Effector memory CD4-positive, alpha-beta T cell (primary cell): ENCODE measurements at regions not wholly inside any gene's neighbourhood (a gene's known extent, or its start where the extent isn't known, plus 50 kb on each side); places are given as distances from the start of the nearest gene placed in this dataset.

Experiments
- DNase-seq, 3 donors: peaks; one replicate each; pipeline ENCODE4 v3.0.0-alpha.2; 2020
- H3K27ac ChIP-seq: 2 replicates; pipeline ENCODE4 v1.7.0; 2013; ENCODE audit warnings: mild to moderate bottlenecking, low read length, moderate library complexity; ENCODE audit not compliant: insufficient read depth, poor library complexity, severe bottlenecking
- H3K27me3 ChIP-seq: replicated peaks from 2 replicates; pipeline ENCODE4 v1.7.0; 2013; ENCODE audit warnings: mild to moderate bottlenecking, low read length; ENCODE audit not compliant: insufficient read depth, control insufficient read depth, poor library complexity, severe bottlenecking
- H3K36me3 ChIP-seq: 2 replicates; pipeline ENCODE4 v1.7.0; 2013; ENCODE audit warnings: mild to moderate bottlenecking, low read length, moderate library complexity; ENCODE audit not compliant: control insufficient read depth, insufficient read depth
- H3K4me1 ChIP-seq: 2 replicates; pipeline ENCODE4 v1.7.0; 2013; ENCODE audit warnings: low read length, mild to moderate bottlenecking; ENCODE audit not compliant: control insufficient read depth, insufficient read depth, poor library complexity, severe bottlenecking
- H3K4me3 ChIP-seq: 2 replicates; pipeline ENCODE4 v1.7.0; 2013; ENCODE audit warnings: low read length, low read depth, mild to moderate bottlenecking; ENCODE audit not compliant: insufficient read depth, poor library complexity, severe bottlenecking
- H3K9me3 ChIP-seq: 2 replicates; pipeline ENCODE4 v1.7.0; 2013; ENCODE audit warnings: mild to moderate bottlenecking, low read length, moderate library complexity; ENCODE audit not compliant: control insufficient read depth

DNA sequence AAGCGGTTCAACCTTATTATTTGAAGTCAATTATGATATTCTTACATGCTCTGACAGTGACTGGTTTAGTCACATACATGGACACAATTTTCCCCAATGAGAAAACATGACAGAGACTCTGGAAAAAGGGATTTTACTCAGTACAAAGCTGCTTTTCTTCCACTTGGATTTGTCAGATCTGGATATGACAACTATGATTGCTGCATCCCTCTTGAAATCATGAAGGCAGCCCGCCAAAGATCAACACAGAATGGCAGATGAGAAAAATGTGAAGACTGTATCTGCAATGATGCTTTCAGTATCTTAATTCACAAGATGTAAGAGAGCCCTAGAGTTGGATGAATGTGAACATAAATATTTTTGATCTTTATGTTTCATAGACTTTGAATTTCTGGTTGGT lies 439.6 kb downstream of the CDH8 start:
- H3K27ac ChIP-seq, result no peak overlapping the region
- peaks cover 11% of the 10 kb centered on the region for H3K9me3 ChIP-seq
- H3K36me3 ChIP-seq, result no peaks in the 10 kb centered on the region
- H3K4me1 ChIP-seq, result no peaks in the 10 kb centered on the region
- DNase-seq, result no peak
- H3K4me3 ChIP-seq, result no peak overlapping the region
- H3K27me3 ChIP-seq, result no peaks in the 10 kb centered on the region

DNA sequence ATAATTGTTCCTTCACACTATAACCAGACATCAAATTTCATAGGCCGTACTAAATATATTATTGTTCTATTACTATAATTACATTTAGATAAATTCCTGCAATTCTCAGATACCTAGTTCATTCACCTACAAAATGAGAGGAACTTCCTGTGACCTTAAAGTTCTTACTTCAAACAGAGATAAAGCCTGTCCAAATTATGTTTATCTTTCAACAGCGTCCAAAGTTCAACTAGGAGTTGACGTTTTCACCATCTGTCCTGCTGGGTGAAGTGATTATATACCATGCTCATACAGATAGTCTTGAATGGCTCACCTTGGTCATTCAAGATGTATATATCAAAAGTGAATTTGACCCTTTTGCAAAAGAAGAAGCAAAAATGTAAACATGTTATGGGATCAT lies 440.6 kb downstream of the CDH8 start:
- Histone ChIP-seq H3K27ac (no peak overlapping the region), H3K4me1 (no peaks in the 10 kb centered on the region), H3K27me3 (no peaks in the 10 kb centered on the region), H3K9me3 (peaks cover 11% of the 10 kb centered on the region), H3K36me3 (no peaks in the 10 kb centered on the region), H3K4me3 (no peak overlapping the region)
- DNase-seq, result no peak

DNA sequence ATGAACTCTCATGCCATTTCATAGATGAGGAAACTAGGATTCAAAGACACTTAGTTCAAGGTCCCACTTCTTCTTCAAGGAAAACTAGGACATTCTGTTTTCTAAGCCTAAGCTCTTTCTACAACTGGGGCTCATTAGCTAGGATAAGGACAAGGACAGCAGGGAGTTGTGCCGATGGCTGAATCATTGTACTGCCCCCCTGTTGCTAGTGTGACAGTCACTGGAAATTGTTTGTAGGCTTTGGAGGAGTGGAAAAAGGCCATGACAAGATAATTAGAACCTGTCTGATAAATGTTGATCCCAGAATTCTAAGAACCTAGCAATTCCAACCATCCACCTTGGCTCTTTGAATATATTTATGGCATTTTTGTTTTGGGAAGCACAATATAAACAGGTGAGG lies 445.7 kb downstream of the CDH8 start:
- Histone ChIP-seq H3K9me3 (peaks cover 6% of the 10 kb centered on the region), H3K4me1 (no peaks in the 10 kb centered on the region), H3K27ac (no peak overlapping the region), H3K36me3 (no peaks in the 10 kb centered on the region), H3K27me3 (no peaks in the 10 kb centered on the region), H3K4me3 (no peak overlapping the region)
- DNase-seq, result no peak

DNA sequence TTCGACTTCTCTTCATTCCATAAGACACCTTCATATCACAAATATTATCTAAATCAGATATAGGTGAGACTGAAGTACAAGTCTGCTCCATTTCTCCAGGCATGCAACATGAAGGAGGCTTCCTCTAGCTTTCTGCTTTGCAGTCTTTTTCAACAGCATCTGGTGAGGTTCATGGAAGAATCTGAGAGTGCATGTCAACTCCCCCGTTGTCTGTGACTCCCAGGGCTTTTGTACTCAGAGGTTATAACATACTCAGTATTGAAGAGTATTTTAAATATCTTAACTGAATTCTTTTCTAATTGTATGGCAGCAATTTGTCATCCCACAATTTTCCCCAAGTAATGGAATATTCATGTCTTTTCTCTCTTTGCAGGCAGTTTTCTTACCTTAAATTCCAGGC lies 448.7 kb downstream of the CDH8 start:
- no peak for DNase-seq
- H3K27me3 ChIP-seq, result no peaks in the 10 kb centered on the region
- no peaks in the 10 kb centered on the region for H3K9me3 ChIP-seq
- H3K4me3 ChIP-seq, result no peak overlapping the region
- no peaks in the 10 kb centered on the region for H3K4me1 ChIP-seq
- no peaks in the 10 kb centered on the region for H3K36me3 ChIP-seq
- no peak overlapping the region for H3K27ac ChIP-seq

DNA sequence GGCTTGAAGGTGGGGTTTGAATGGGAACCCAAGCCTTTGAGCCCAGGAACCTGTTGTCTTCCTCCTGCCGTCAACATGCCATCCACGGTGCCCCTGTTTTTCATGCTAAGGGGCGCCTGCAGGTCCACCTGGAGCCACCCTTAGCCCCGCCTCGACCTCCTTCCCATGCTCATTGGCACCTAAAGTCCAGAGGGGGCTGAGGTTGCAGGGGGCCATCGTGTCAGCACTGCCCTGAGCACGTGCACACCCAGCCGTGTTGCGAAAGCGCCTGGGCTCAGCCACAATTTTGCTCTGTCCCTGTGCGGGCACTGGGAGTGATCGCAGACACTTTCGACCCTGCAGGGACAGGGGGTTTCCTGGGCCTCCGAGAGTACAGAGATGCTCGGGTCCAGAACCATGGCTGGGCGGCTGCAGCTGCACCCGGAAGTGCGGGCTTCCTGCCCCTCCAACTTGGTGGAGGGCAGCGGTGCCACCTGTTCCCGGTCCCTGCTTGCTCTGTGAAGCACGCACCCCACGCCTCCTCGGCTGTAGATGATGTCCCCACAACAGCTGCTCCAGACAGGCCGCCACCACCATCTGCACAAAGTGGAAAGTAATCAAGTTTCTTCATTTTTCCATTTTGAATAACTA lies 454.7 kb downstream of the CDH8 start:
- DNase-seq, result no peak
- H3K4me1 ChIP-seq, result no peaks in the 10 kb centered on the region
- no peaks in the 10 kb centered on the region for H3K9me3 ChIP-seq
- H3K4me3 ChIP-seq, result no peak overlapping the region
- no peak overlapping the region for H3K27ac ChIP-seq
- no peaks in the 10 kb centered on the region for H3K36me3 ChIP-seq
- no peaks in the 10 kb centered on the region for H3K27me3 ChIP-seq

DNA sequence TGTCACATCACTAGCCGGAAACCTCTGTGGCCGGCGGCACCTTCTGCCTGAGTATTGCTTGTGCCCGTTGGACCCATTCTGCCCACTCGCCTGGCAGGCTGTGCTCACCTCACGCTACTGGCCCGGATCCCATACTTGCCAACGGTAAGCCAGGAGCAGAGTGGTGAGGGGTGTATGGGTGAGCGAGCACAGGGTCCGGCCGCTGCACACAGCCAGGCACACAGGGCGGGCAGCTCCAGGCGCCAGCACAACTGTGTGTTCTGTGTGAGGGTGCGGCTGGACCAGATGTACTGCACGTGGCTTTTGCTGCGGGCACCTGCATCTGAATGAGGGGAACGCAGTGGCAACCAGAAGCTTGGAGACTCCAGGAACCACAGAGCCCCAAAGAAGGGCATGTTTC lies 455.7 kb downstream of the CDH8 start:
- no peak overlapping the region for H3K4me3 ChIP-seq
- H3K36me3 ChIP-seq, result no peaks in the 10 kb centered on the region
- no peaks in the 10 kb centered on the region for H3K9me3 ChIP-seq
- no peak overlapping the region for H3K27ac ChIP-seq
- DNase-seq, result no peak
- no peaks in the 10 kb centered on the region for H3K4me1 ChIP-seq
- no peaks in the 10 kb centered on the region for H3K27me3 ChIP-seq

DNA sequence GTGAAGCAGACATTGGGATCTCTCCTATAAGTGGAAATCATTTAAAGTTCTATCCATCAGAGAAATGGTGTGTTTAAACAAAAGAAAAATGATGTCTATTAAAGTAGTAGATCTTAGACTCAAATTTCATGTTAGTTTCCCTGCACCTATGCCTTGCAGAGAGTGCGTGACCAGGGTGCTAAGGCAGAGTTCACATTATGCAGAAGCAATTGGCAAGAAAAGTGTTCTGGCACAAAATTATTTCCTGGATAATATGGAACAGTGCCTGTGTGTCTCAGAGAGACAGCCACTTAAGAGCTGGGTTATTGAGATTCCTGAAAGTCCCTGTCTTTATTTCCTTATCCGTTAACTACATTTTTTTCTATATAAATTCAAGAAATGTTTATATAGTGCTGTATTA lies 457.0 kb downstream of the CDH8 start:
- no peak for DNase-seq
- H3K4me1 ChIP-seq, result no peaks in the 10 kb centered on the region
- no peaks in the 10 kb centered on the region for H3K9me3 ChIP-seq
- no peak overlapping the region for H3K27ac ChIP-seq
- no peaks in the 10 kb centered on the region for H3K36me3 ChIP-seq
- no peaks in the 10 kb centered on the region for H3K27me3 ChIP-seq
- H3K4me3 ChIP-seq, result no peak overlapping the region

DNA sequence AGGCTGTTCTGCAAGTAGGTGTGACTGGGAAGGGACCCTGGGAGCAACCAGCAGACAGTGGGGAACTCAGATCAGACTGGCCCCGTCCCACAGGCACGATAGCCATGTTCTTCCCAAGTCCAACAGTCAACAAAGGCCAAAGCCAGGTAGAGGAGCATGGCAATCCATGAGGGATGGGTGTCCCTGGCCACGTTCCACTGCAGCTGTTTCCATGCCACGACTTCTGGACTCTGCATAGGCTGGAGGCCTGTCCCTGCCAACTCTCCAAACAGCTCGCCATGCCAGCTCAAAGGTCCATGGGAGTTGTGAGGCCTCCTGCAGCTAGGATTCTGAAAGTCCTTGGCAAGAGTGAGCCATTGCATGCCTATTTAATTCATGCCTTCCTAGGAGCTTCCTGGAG lies 459.8 kb downstream of the CDH8 start:
- no peaks in the 10 kb centered on the region for H3K4me1 ChIP-seq
- no peak for DNase-seq

DNA sequence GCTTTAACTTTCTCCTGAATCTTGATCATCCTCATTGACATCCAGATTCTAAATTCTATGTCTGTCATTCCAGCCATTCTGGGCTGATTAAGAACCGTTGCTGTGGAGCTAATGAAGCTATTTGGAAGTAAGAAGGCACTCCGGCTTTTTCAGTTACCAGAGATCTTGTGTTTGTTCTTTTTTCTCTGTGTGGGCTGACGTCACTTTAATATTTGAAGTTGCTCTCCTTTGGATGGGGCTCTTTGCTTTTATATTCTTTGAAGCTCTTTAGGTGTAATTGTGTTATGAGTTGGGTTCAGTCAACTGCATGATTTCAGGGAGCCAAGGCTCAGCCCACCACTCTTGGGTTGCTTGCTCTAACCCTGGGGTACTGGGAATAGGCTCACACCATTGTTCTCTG lies 460.6 kb downstream of the CDH8 start:
- H3K4me1 ChIP-seq, result no peaks in the 10 kb centered on the region
- H3K4me3 ChIP-seq, result no peak overlapping the region
- no peaks in the 10 kb centered on the region for H3K36me3 ChIP-seq
- no peaks in the 10 kb centered on the region for H3K27me3 ChIP-seq
- no peaks in the 10 kb centered on the region for H3K9me3 ChIP-seq
- DNase-seq, result no peak
- H3K27ac ChIP-seq, result no peak overlapping the region

More for the DNA sequence above, 459.8 kb downstream of the CDH8 start:
- Histone ChIP-seq H3K36me3 (no peaks in the 10 kb centered on the region), H3K27ac (no peak overlapping the region), H3K4me3 (no peak overlapping the region), H3K9me3 (no peaks in the 10 kb centered on the region), H3K27me3 (no peaks in the 10 kb centered on the region)

DNA sequence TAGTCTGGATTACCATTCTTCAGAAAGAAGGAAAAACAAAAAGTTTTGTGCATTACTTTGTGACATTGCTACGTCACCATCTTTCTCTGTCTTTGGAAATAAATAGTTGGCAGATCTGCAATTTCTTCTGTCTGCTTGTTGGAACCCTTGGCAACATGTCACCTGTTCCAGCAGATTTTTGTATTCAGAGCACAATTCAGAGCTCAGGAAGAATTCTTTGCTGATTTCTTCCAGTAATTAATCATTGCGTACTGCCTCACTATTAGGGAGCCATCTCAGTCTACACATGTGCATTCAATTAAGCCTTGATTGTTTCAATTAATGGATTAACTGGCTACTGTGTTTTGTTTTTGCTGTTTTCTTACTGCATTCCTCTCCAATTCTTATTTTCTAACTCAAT lies 467.2 kb downstream of the CDH8 start:
- H3K27ac ChIP-seq, result no peak overlapping the region
- no peaks in the 10 kb centered on the region for H3K9me3 ChIP-seq

More for the DNA sequence above, 467.2 kb downstream of the CDH8 start:
- no peak for DNase-seq
- Histone ChIP-seq H3K4me1 (no peaks in the 10 kb centered on the region), H3K4me3 (no peak overlapping the region), H3K27me3 (no peaks in the 10 kb centered on the region), H3K36me3 (no peaks in the 10 kb centered on the region)
